ENCODE measurements at regions not wholly inside any gene's neighbourhood (a gene's known extent, or its start where the extent isn't known, plus 50 kb on each side); places are given as distances from the start of the nearest gene placed in this dataset.

GRCh38 chr4:137739391-137739790, 207.1 kb upstream of the PCDH18 start:
- Histone ChIP-seq H3K9me3 (replicated peaks; ENCODE audit: control insufficient read depth, insufficient read depth, low read length) (no peaks in the 10 kb centered on the region), H3K4me1 (ENCODE audit: control insufficient read depth, extremely low read depth, insufficient read depth, low read length) (no peaks in the 10 kb centered on the region), H3K27ac (ENCODE audit: insufficient read depth, low read depth, low read length) (no peak overlapping the region), H3K27me3 (ENCODE audit: control insufficient read depth in 2 of 2, insufficient read depth in 2 of 2, low read length in 2 of 2) (no peaks in the 10 kb centered on the region), H3K4me2 (ENCODE audit: insufficient read depth, low read length) (no peak overlapping the region), H3K4me3 (replicated peaks in 1 of 3; ENCODE audit: insufficient read depth in 1 of 3, low read depth in 1 of 3, low read length in 3 of 3) (no peak overlapping the region), H3K9me1 (replicated peaks; ENCODE audit: control insufficient read depth, extremely low read depth, insufficient read depth, low read length) (no peaks in the 10 kb centered on the region), H2AFZ (ENCODE audit: low read depth, low read length) (no peak overlapping the region), H4K20me1 (replicated peaks; ENCODE audit: control insufficient read depth, extremely low read depth, insufficient read depth, low read length) (no peaks in the 10 kb centered on the region), H3K36me3 (ENCODE audit: control insufficient read depth in 2 of 2, extremely low read depth in 1 of 2, insufficient read depth in 2 of 2, low read length in 2 of 2) (no peaks in the 10 kb centered on the region), H3K9ac (replicated peaks; ENCODE audit: extremely low read depth, insufficient read depth, low read length) (no peak overlapping the region), H3K79me2 (ENCODE audit: control insufficient read depth, insufficient read depth, low read length) (no peaks in the 10 kb centered on the region)
- POLR2A ChIA-PET, result no interaction called here
- dilution Hi-C loops (cut with MboI; ENCODE audit: extremely low pct_ligation_motif_present, low sequenced_read_pairs), result no loop called here
- FAIRE-seq, result no peak
- intact Hi-C loops (cut with micrococcal nuclease), result loop anchor here (5.0 to 10.0 kb wide), 2 partner anchors 78 to 1135 kb away; no protein-coding TSS in a partner anchor
- no TSS peak for BruUV-seq (replicated peaks)
- DNase-seq (ENCODE audit: low read depth, low spot score), result no peak
- CTCF ChIA-PET, result interaction anchor here (1.5 kb wide), 1 partner anchor 837 kb away, joined by 3 read pairs; no protein-coding TSS in a partner anchor
- TF ChIP-seq EZH2 (IDR thresholded peaks at IDR 0.05; ENCODE audit: borderline replicate concordance, low read depth, low read length, severe bottlenecking) (no peak), MYC (IDR thresholded peaks at IDR 0.05; ENCODE audit: low read depth, low read length) (no peak), POLR2A (IDR thresholded peaks at IDR 0.05; ENCODE audit: low read depth, low read length) (no peak), GATA2 (IDR thresholded peaks at IDR 0.05; ENCODE audit: insufficient read depth, insufficient read length, low read depth, low read length) (no peak), POLR2AphosphoS5 (IDR thresholded peaks at IDR 0.05; ENCODE audit: insufficient read depth, low read depth, low read length) (no peak), MAX (IDR thresholded peaks at IDR 0.05; ENCODE audit: insufficient read depth, insufficient read length) (no peak), CTCF (IDR thresholded peaks at IDR 0.05; ENCODE audit: extremely low read depth in 1 of 2, insufficient read depth in 1 of 2, low read depth in 1 of 2, low read length in 2 of 2) (no peak)

Data from endothelial cell of umbilical vein (primary cell).